Heart right ventricle (tissue), 16 donors: ENCODE measurements at regions not wholly inside any gene's neighbourhood (a gene's known extent, or its start where the extent isn't known, plus 50 kb on each side); places are given as distances from the start of the nearest gene placed in this dataset.

Experiments
- ATAC-seq, 8 donors: fragments of 200-7000 bp; cut with Tn5 transposase; one replicate each; pipeline ENCODE4 v1.9.1; 2020; ENCODE audit warnings: mild to moderate bottlenecking in 8 of 8, moderate library complexity in 8 of 8, moderate number of reproducible peaks in 1 of 8
- DNase-seq, 2 donors: peaks; one replicate each; pipeline ENCODE4 v3.0.0-alpha.2; 2020
- H3K27ac ChIP-seq, 10 donors: fragments of 200-600 bp; sonication (generic) in 2 of 10; one replicate each; pipeline versions ENCODE4 v1.5.0 to v1.8.0; 2020 to 2022; ENCODE audit warnings: mild to moderate bottlenecking in 3 of 10
- H3K27me3 ChIP-seq, 7 donors: fragments of 200-600 bp; one replicate each; pipeline ENCODE4 v1.8.0; 2021 to 2022; ENCODE audit warnings: mild to moderate bottlenecking in 2 of 7
- H3K36me3 ChIP-seq, 9 donors: fragments of 200-600 bp; sonication (generic) in 1 of 9; one replicate each; pipeline versions ENCODE4 v1.5.0 to v1.8.0; 2020 to 2022; ENCODE audit warnings: mild to moderate bottlenecking in 2 of 9
- H3K4me1 ChIP-seq, 9 donors: fragments of 200-600 bp; sonication (generic) in 1 of 9; one replicate each; pipeline versions ENCODE4 v1.5.0 to v1.8.0; 2020 to 2022; ENCODE audit warnings: mild to moderate bottlenecking in 4 of 9
- H3K4me3 ChIP-seq, 10 donors: fragments of 200-600 bp; sonication (generic) in 2 of 10; one replicate each; pipeline versions ENCODE4 v1.5.0 to v1.8.0; 2020 to 2022; ENCODE audit warnings: mild to moderate bottlenecking in 7 of 10, moderate library complexity in 2 of 10
- H3K9me3 ChIP-seq, 11 donors: fragments of 200-600 bp in 10 of 11; sonication (generic) in 2 of 11; one replicate each; pipeline versions ENCODE4 v1.5.0 to v1.8.0; 2013 to 2022; ENCODE audit warnings: mild to moderate bottlenecking in 2 of 11, control low read depth in 1 of 11, moderate library complexity in 1 of 11
- CTCF ChIP-seq, 9 donors: fragments of 200-600 bp; sonication (generic) in 2 of 9; IDR thresholded peaks; one replicate each; pipeline versions ENCODE4 v1.5.0 to v1.8.0; 2021 to 2022; ENCODE audit warnings: antibody characterized with exemption in 9 of 9, mild to moderate bottlenecking in 5 of 9, moderate library complexity in 1 of 9
- WGBS, 2 donors: extraction: QIAGEN DNeasy Blood & Tissue Kit; methylation state at CpG; one replicate each; pipeline ENCODE4 v1.1.7; 2013; ENCODE audit warnings: inconsistent platforms in 1 of 2; 5-methylcytosine and 5-hydroxymethylcytosine counted together
- intact Hi-C, 10 donors: fragments of 100-400 bp; cut with DNase I; formaldehyde crosslinking; loops; one replicate each; pipeline versions ENCODE4 v1.11.1 to v1.14.2; 2022
- donor health status: Arrhythmogenic right ventricular cardiomyopathy.
- donor health status: ischemic (EF 13 %, LVEDD 7.1; RV severe dilation, severe dysfunction).
- donor health status: healthy with polysubstance abuse.
- donor health status: DM: no; HTN: yes; CAD: no.
- donor health status: DM: no; HTN: no; CAD: no.
- donor health status: ischemic (EF 25% LVEDD 6.9; RV normal size, moderate dysfunction).
- donor health status: ischemic (EF 25% LVEDD 5.7; RV mildly dilated, moderate dysfunction).
- donor health status: healthy.
- donor health status: DM: yes; HTN: yes; CAD: no.
- donor health status: Ischemic cardiomyopathy.
- donor health status: ischemic (EF 35%, LVEDD 5.7; RV mildly dilated, moderate dysfunction).
- donor health status: nonischemic (EF 11% LVEDD 7.7; RV severe dilation, severe dysfunction).
- donor health status: DM: yes; HTN: yes; CAD: no.
- donor health status: PGD.
- donor health status: ischemic (EF 29% LVEDD 5.4; RV normal size, mild dysfunction).
- donor health status: nonischemic (EF 23%, LVEDD 6.1; RV moderate dilation, normal function).

GRCh38 chr20:33908336-33908735 is 85.4 kb upstream of the RALY start:
- DNase-seq (no peak), ATAC-seq (no peak)
- TF ChIP-seq CTCF (IDR thresholded peaks at IDR 0.05): no peak
- Histone ChIP-seq H3K27ac (no peak overlapping the region), H3K36me3 (no peaks in the 10 kb centered on the region), H3K4me1 (peaks cover 0 to 25% (median 12%) of the 10 kb centered on the region in 9 donors), H3K9me3 (no peaks in the 10 kb centered on the region), H3K27me3 (no peaks in the 10 kb centered on the region), H3K4me3 (no peak overlapping the region)
- intact Hi-C loops: no loop called here
- 60 to 66% methylated on average over 6 of the region's 6 CpGs for WGBS, 2 donors

GRCh38 chr20:33908868-33909267 is 84.8 kb upstream of the RALY start:
- Histone ChIP-seq H3K4me1 (peaks cover 0 to 25% (median 12%) of the 10 kb centered on the region in 9 donors), H3K27me3 (no peaks in the 10 kb centered on the region), H3K9me3 (no peaks in the 10 kb centered on the region), H3K4me3 (no peak overlapping the region), H3K27ac (no peak overlapping the region), H3K36me3 (no peaks in the 10 kb centered on the region)
- no peak for ATAC-seq
- no peak for DNase-seq
- intact Hi-C loops: no loop called here
- no peak for TF ChIP-seq CTCF (IDR thresholded peaks at IDR 0.05)
- 96 to 97% methylated on average over 6 of the region's 6 CpGs for WGBS, 2 donors

- TF ChIP-seq CTCF (IDR thresholded peaks at IDR 0.05): no peak
- intact Hi-C loops: no loop called here
- no peaks in the 10 kb centered on the region for H3K36me3 ChIP-seq
- no peak for DNase-seq
- H3K4me3 ChIP-seq: no peak overlapping the region
- no peaks in the 10 kb centered on the region for H3K27me3 ChIP-seq
- H3K4me1 ChIP-seq: peaks cover 0 to 25% (median 12%) of the 10 kb centered on the region in 9 donors
- WGBS, 2 donors: 73 to 74% methylated on average over 6 of the region's 6 CpGs
- peak in 3 of 8 donors; percentile 38 to 52 (median 51) for ATAC-seq
- H3K9me3 ChIP-seq: no peaks in the 10 kb centered on the region
- peak overlapping the region in 1 of 10 donors; percentile 16 for H3K27ac ChIP-seq
Observed at GRCh38 chr20:33909331-33909921, 84.3 kb upstream of the RALY start.

- intact Hi-C loops: no loop called here
- ATAC-seq (peak in 3 of 8 donors; percentile 28 to 58 (median 57)), DNase-seq (no peak)
- 43 to 57% methylated on average over 2 of the region's 2 CpGs for WGBS, 2 donors
- Histone ChIP-seq H3K4me3 (no peak overlapping the region), H3K9me3 (no peaks in the 10 kb centered on the region), H3K36me3 (no peaks in the 10 kb centered on the region), H3K27me3 (no peaks in the 10 kb centered on the region), H3K4me1 (peaks cover 0 to 25% (median 12%) of the 10 kb centered on the region in 9 donors), H3K27ac (peak overlapping the region in 1 of 10 donors; percentile 16)
- TF ChIP-seq CTCF (IDR thresholded peaks at IDR 0.05): no peak
Observed at GRCh38 chr20:33910056-33910455, 83.7 kb upstream of the RALY start.
